Lower lobe of right lung (tissue), 2 donors: ENCODE measurements at regions not wholly inside any gene's neighbourhood (a gene's known extent, or its start where the extent isn't known, plus 50 kb on each side); places are given as distances from the start of the nearest gene placed in this dataset.

ENCODE experiments used
- ATAC-seq, 2 donors: fragments of 200-7000 bp; cut with Tn5 transposase; one replicate each; pipeline ENCODE4 v1.9.1; 2020 to 2022; ENCODE audit warnings: mild to moderate bottlenecking in 2 of 2, moderate library complexity in 2 of 2
- DNase-seq: peaks from one replicate; pipeline ENCODE4 v3.0.0-alpha.2; 2020
- H3K27ac ChIP-seq: fragments of 200-600 bp; one replicate; pipeline ENCODE4 v1.8.0; 2022
- H3K27me3 ChIP-seq: fragments of 200-600 bp; one replicate; pipeline ENCODE4 v1.8.0; 2022; ENCODE audit warnings: low read depth
- H3K36me3 ChIP-seq: fragments of 200-600 bp; one replicate; pipeline ENCODE4 v1.8.0; 2022; ENCODE audit warnings: mild to moderate bottlenecking
- H3K4me1 ChIP-seq: fragments of 200-600 bp; one replicate; pipeline ENCODE4 v1.8.0; 2022
- H3K4me3 ChIP-seq: fragments of 200-600 bp; one replicate; pipeline ENCODE4 v1.8.0; 2022; ENCODE audit warnings: mild to moderate bottlenecking
- H3K9me3 ChIP-seq: fragments of 200-600 bp; one replicate; pipeline ENCODE4 v1.8.0; 2022
- CTCF ChIP-seq: fragments of 200-600 bp; IDR thresholded peaks from one replicate; pipeline ENCODE4 v1.8.0; 2022; ENCODE audit warnings: antibody characterized with exemption, mild to moderate bottlenecking
- intact Hi-C: fragments of 100-400 bp; cut with DNase I; formaldehyde crosslinking; loops from one replicate; pipeline ENCODE4 v1.11.0; 2022
- donor health status: DM: no; HTN: yes; CAD: no; lungs with severe emphysema.

GRCh38 chr3:103126115-103126514 lies 691.3 kb downstream of the ZPLD1 start:
- no peaks in the 10 kb centered on the region for H3K4me1 ChIP-seq
- H3K36me3 ChIP-seq, result no peaks in the 10 kb centered on the region
- no peak overlapping the region for H3K4me3 ChIP-seq
- ATAC-seq, result no peak
- no peaks in the 10 kb centered on the region for H3K27me3 ChIP-seq
- no peak overlapping the region for H3K27ac ChIP-seq
- DNase-seq, result no peak
- intact Hi-C loops, result no loop called here
- TF ChIP-seq CTCF, result no peak
- no peaks in the 10 kb centered on the region for H3K9me3 ChIP-seq

- Histone ChIP-seq H3K9me3 (no peaks in the 10 kb centered on the region), H3K36me3 (no peaks in the 10 kb centered on the region), H3K27ac (no peak overlapping the region), H3K27me3 (no peaks in the 10 kb centered on the region), H3K4me1 (no peaks in the 10 kb centered on the region), H3K4me3 (no peak overlapping the region)
- no peak for ATAC-seq
- TF ChIP-seq CTCF, result no peak
- intact Hi-C loops, result no loop called here
- no peak for DNase-seq
Observed at GRCh38 chr3:103127098-103127630, 692.3 kb downstream of the ZPLD1 start.

GRCh38 chr3:103127737-103128136 lies 692.9 kb downstream of the ZPLD1 start:
- intact Hi-C loops, result no loop called here
- no peak for TF ChIP-seq CTCF

GRCh38 chr3:103134023-103134724 lies 699.4 kb downstream of the ZPLD1 start:
- Histone ChIP-seq H3K36me3 (no peaks in the 10 kb centered on the region), H3K4me3 (no peak overlapping the region), H3K27me3 (no peaks in the 10 kb centered on the region), H3K9me3 (no peaks in the 10 kb centered on the region), H3K27ac (no peak overlapping the region), H3K4me1 (no peaks in the 10 kb centered on the region)
- DNase-seq (no peak), ATAC-seq (no peak)
- no peak for TF ChIP-seq CTCF
- intact Hi-C loops, result no loop called here

More at GRCh38 chr3:103127737-103128136, 692.9 kb downstream of the ZPLD1 start:
- H3K27me3 ChIP-seq, result no peaks in the 10 kb centered on the region
- no peak overlapping the region for H3K4me3 ChIP-seq
- no peaks in the 10 kb centered on the region for H3K4me1 ChIP-seq
- no peak overlapping the region for H3K27ac ChIP-seq
- H3K9me3 ChIP-seq, result no peaks in the 10 kb centered on the region
- no peaks in the 10 kb centered on the region for H3K36me3 ChIP-seq
- DNase-seq (no peak), ATAC-seq (no peak)

- Histone ChIP-seq H3K4me1 (no peaks in the 10 kb centered on the region), H3K9me3 (no peaks in the 10 kb centered on the region), H3K27ac (no peak overlapping the region), H3K27me3 (no peaks in the 10 kb centered on the region), H3K36me3 (no peaks in the 10 kb centered on the region), H3K4me3 (no peak overlapping the region)
- no peak for TF ChIP-seq CTCF
- ATAC-seq (no peak), DNase-seq (no peak)
- intact Hi-C loops, result no loop called here
Observed at GRCh38 chr3:103136621-103137020, 701.8 kb downstream of the ZPLD1 start.
